HCEC 1CT (cell line): ENCODE measurements at regions not wholly inside any gene's neighbourhood (a gene's known extent, or its start where the extent isn't known, plus 50 kb on each side); places are given as distances from the start of the nearest gene placed in this dataset.
A peak's percentile ranks its signal among the peaks of the same experiment; 100 is the strongest.
"Not testable (repeated sequence)": the region's sequence is repeated elsewhere in the genome, so short reads cannot be mapped to it uniquely, and the experiment has no call there.

ENCODE experiments used
- DNase-seq: peaks from one replicate; pipeline ENCODE4 v3.0.0-alpha.2; 2017

GRCh38 chr1:10942542-10942912, 69.9 kb upstream of the TARDBP start:
- DNase-seq: no peak

GRCh38 chr1:10943041-10943440, 69.4 kb upstream of the TARDBP start:
- no peak for DNase-seq

GRCh38 chr1:10943991-10944730, 68.3 kb upstream of the TARDBP start:
- no peak for DNase-seq

GRCh38 chr1:10945991-10946509, 66.4 kb upstream of the TARDBP start:
- no peak for DNase-seq

- DNase-seq: no peak
Observed at GRCh38 chr1:10947181-10947580, 65.3 kb upstream of the TARDBP start.

GRCh38 chr1:10947691-10948462, 64.6 kb upstream of the TARDBP start:
- no peak for DNase-seq

- DNase-seq: no peak
Observed at GRCh38 chr1:10948463-10948775, 64.0 kb upstream of the TARDBP start.

GRCh38 chr1:10950316-10951172, 61.9 kb upstream of the TARDBP start:
- DNase-seq: no peak

- DNase-seq: not testable (repeated sequence)
Observed at GRCh38 chr1:10951298-10951697, 61.2 kb upstream of the TARDBP start.

- DNase-seq: no peak
Observed at GRCh38 chr1:10951961-10952360, 60.5 kb upstream of the TARDBP start.

GRCh38 chr1:10953505-10954193, 58.8 kb upstream of the TARDBP start:
- no peak for DNase-seq

GRCh38 chr1:10957133-10957532, 55.3 kb upstream of the TARDBP start:
- DNase-seq: no peak

- DNase-seq: no peak
Observed at GRCh38 chr1:10958614-10959013, 53.8 kb upstream of the TARDBP start.

- peak; percentile 38 for DNase-seq
Observed at GRCh38 chr1:10960411-10961299, 51.8 kb upstream of the TARDBP start.

GRCh38 chr1:10961300-10961833, 51.1 kb upstream of the TARDBP start:
- no peak for DNase-seq

- no peak for DNase-seq
Observed at GRCh38 chr1:10962483-10962882, 50.0 kb upstream of the TARDBP start.
